ENCODE measurements at regions not wholly inside any gene's neighbourhood (a gene's known extent, or its start where the extent isn't known, plus 50 kb on each side); places are given as distances from the start of the nearest gene placed in this dataset.

DNA sequence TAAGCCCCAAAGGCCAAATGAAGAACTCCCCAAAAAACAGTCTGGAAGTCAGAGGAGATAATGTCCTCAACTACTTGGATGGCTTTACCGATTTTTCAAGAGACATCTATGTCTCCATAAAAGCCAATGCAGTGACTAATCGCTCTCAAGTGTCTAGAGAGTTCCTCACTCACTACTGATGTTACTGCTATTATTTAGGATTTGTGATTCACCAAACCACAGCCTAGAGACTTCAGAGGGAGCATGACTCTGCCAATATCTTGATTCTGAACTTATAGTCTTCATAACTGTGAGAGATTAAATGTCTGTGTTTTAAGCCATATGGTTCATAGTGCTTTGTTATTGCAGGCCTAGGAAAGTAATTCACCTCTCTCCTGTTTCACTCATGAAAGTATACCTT is 160.2 kb downstream of the IPMK start:
- no peak for TF ChIP-seq BACH2 (CRISPR knock-in tag; IDR thresholded peaks at IDR 0.05; ENCODE audit: borderline replicate concordance)
- TF ChIP-seq SNAI2 (CRISPR knock-in tag; IDR thresholded peaks at IDR 0.05): no peak
- TF ChIP-seq, protein P1, sequence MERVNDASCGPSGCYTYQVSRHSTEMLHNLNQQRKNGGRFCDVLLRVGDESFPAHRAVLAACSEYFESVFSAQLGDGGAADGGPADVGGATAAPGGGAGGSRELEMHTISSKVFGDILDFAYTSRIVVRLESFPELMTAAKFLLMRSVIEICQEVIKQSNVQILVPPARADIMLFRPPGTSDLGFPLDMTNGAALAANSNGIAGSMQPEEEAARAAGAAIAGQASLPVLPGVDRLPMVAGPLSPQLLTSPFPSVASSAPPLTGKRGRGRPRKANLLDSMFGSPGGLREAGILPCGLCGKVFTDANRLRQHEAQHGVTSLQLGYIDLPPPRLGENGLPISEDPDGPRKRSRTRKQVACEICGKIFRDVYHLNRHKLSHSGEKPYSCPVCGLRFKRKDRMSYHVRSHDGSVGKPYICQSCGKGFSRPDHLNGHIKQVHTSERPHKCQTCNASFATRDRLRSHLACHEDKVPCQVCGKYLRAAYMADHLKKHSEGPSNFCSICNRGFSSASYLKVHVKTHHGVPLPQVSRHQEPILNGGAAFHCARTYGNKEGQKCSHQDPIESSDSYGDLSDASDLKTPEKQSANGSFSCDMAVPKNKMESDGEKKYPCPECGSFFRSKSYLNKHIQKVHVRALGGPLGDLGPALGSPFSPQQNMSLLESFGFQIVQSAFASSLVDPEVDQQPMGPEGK (CRISPR knock-in tag; IDR thresholded peaks at IDR 0.05; ENCODE audit: borderline replicate concordance): no peak
- no peak for TF ChIP-seq ZFP3 (CRISPR knock-in tag; IDR thresholded peaks at IDR 0.05)
- no peak for TF ChIP-seq ISL1 (CRISPR knock-in tag; IDR thresholded peaks at IDR 0.05)
- no peak for TF ChIP-seq ZFP30 (CRISPR knock-in tag; IDR thresholded peaks at IDR 0.05)
- TF ChIP-seq PPARA (CRISPR knock-in tag; IDR thresholded peaks at IDR 0.05; ENCODE audit: borderline replicate concordance): no peak
- TF ChIP-seq ESRRG (CRISPR knock-in tag; IDR thresholded peaks at IDR 0.05): no peak
- TF ChIP-seq, protein P2, sequence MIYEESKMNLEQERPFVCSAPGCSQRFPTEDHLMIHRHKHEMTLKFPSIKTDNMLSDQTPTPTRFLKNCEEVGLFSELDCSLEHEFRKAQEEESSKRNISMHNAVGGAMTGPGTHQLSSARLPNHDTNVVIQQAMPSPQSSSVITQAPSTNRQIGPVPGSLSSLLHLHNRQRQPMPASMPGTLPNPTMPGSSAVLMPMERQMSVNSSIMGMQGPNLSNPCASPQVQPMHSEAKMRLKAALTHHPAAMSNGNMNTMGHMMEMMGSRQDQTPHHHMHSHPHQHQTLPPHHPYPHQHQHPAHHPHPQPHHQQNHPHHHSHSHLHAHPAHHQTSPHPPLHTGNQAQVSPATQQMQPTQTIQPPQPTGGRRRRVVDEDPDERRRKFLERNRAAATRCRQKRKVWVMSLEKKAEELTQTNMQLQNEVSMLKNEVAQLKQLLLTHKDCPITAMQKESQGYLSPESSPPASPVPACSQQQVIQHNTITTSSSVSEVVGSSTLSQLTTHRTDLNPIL (CRISPR knock-in tag; IDR thresholded peaks at IDR 0.05; ENCODE audit: low read depth): no peak
- TF ChIP-seq TOX (CRISPR knock-in tag; IDR thresholded peaks at IDR 0.05; ENCODE audit: borderline replicate concordance): no peak
